ENCODE measurements at regions not wholly inside any gene's neighbourhood (a gene's known extent, or its start where the extent isn't known, plus 50 kb on each side); places are given as distances from the start of the nearest gene placed in this dataset.
"Not testable (repeated sequence)": the region's sequence is repeated elsewhere in the genome, so short reads cannot be mapped to it uniquely, and the experiment has no call there.

DNA sequence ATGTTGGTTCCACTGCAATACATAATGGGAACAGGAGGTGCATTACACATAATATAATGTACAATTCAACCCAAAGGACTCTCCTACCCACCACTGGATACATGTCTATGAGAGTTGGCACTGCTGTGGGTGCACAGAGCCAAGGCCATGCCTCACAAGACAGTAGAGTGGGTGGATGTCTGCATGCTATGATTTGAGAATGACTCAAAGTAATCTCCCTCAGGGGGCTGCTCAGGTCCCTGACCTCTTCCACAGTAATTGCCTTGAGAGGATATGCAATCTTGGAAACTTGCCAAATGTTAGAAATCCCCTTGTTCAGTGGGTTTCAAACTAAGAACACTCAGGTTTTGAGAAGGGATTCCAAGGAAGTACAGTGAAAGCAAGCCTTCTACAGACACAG lies 79.0 kb downstream of the ANKEF1 start:
- no peaks in the 10 kb centered on the region for H3K9me3 ChIP-seq
- intact Hi-C loops (cut with DNase I): loop anchor here in 1 of 2 donors (10.0 kb wide), 1 partner anchor 71 kb away; no protein-coding TSS in a partner anchor
- DNase-seq: no peak
- no peaks in the 10 kb centered on the region for H3K27me3 ChIP-seq
- peaks cover 0 to 32% (median 15%) of the 10 kb centered on the region in 4 donors for H3K4me1 ChIP-seq
- no peaks in the 10 kb centered on the region for H3K36me3 ChIP-seq
- ATAC-seq: no peak
- no peak overlapping the region for H3K4me3 ChIP-seq
- TF ChIP-seq POLR2A (IDR thresholded peaks at IDR 0.05): no peak
- TF ChIP-seq, protein P1, sequence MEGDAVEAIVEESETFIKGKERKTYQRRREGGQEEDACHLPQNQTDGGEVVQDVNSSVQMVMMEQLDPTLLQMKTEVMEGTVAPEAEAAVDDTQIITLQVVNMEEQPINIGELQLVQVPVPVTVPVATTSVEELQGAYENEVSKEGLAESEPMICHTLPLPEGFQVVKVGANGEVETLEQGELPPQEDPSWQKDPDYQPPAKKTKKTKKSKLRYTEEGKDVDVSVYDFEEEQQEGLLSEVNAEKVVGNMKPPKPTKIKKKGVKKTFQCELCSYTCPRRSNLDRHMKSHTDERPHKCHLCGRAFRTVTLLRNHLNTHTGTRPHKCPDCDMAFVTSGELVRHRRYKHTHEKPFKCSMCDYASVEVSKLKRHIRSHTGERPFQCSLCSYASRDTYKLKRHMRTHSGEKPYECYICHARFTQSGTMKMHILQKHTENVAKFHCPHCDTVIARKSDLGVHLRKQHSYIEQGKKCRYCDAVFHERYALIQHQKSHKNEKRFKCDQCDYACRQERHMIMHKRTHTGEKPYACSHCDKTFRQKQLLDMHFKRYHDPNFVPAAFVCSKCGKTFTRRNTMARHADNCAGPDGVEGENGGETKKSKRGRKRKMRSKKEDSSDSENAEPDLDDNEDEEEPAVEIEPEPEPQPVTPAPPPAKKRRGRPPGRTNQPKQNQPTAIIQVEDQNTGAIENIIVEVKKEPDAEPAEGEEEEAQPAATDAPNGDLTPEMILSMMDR (IDR thresholded peaks at IDR 0.05): no peak
- no peak overlapping the region for H3K27ac ChIP-seq

DNA sequence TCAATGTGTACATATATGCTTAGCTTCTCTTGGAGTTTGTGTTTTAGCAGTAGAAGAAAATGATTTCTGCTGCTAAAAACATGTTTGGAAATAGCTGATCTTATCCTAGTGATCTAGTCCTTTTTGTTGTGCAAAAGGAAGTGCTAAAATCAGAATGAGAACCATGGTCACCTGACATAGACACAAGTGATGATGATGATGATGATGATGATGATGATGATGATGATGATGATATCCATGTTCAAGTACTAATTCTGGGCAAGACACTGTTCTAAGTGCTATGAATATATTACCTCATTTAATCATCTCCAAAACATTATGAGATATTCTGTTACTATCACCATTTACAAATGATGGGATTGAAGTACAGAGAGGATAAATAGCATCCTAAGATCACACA lies 79.8 kb downstream of the ANKEF1 start:
- no peak for ATAC-seq

DNA sequence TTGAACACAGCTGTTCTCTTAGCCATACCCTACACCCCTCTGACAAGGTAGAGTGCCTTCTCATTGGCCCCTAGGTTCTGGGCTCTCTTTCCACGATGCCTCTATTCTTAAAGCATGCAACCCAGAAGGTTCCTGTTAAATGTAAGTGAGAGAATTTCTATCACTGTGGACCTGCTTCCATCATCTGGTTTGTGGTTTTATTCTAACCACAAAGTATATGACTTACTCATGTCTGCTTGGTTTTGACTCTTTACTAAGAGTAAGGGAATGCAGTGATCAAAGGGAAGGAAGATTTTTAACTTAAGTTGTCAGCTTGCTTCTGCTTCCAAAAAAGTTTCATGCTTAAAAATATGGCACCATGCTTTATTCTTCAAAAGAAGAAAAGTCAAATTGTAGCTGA lies 80.2 kb downstream of the ANKEF1 start:
- TF ChIP-seq, protein P1 (IDR thresholded peaks at IDR 0.05): no peak
- TF ChIP-seq POLR2A (IDR thresholded peaks at IDR 0.05): no peak
- H3K36me3 ChIP-seq: no peaks in the 10 kb centered on the region
- no peak overlapping the region for H3K4me3 ChIP-seq
- H3K9me3 ChIP-seq: no peaks in the 10 kb centered on the region
- H3K27me3 ChIP-seq: no peaks in the 10 kb centered on the region
- intact Hi-C loops (cut with DNase I): loop anchor here in 1 of 2 donors (10.0 kb wide), 1 partner anchor 70 kb away; no protein-coding TSS in a partner anchor
- 80% methylated on average over 1 of the region's 1 CpG for WGBS (ENCODE audit: insufficient coverage, low coverage, low lambda C conversion rate, missing lambda C conversion rate)
- ATAC-seq: no peak
- no peak overlapping the region for H3K27ac ChIP-seq
- H3K4me1 ChIP-seq: peaks cover 0 to 23% (median 10%) of the 10 kb centered on the region in 4 donors
- no peak for DNase-seq

More for the DNA sequence above, 79.8 kb downstream of the ANKEF1 start:
- no peak overlapping the region for H3K27ac ChIP-seq
- H3K4me1 ChIP-seq: peaks cover 0 to 26% (median 11%) of the 10 kb centered on the region in 4 donors
- intact Hi-C loops (cut with DNase I): loop anchor here in 1 of 2 donors (10.0 kb wide), 1 partner anchor 70 kb away; no protein-coding TSS in a partner anchor
- no peak overlapping the region for H3K4me3 ChIP-seq
- TF ChIP-seq POLR2A (IDR thresholded peaks at IDR 0.05): no peak
- TF ChIP-seq, protein P1 (IDR thresholded peaks at IDR 0.05): no peak
- H3K36me3 ChIP-seq: no peaks in the 10 kb centered on the region
- no peak for DNase-seq
- H3K9me3 ChIP-seq: no peaks in the 10 kb centered on the region
- no peaks in the 10 kb centered on the region for H3K27me3 ChIP-seq

DNA sequence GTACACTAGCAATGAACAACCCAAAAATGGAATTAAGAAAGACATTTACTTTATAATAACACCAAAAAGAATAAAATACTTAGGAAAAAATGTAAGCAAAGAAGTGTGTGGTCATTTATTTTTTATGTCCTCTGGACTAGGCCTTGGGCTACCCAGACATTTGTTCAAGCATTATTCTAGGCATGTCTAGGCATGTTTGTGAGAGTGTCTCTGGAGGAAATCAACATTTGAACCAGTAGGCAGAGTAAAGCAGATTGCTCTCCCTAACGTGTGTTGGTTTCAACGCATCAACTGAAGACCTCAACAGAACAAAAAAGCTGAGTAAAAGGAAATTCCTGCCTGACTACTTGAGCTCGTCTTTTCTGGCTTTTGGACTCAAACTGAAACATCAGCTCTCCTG lies 84.5 kb downstream of the ANKEF1 start:
- TF ChIP-seq POLR2A (IDR thresholded peaks at IDR 0.05): no peak
- TF ChIP-seq, protein P1 (IDR thresholded peaks at IDR 0.05): no peak
- Histone ChIP-seq H3K9me3 (no peaks in the 10 kb centered on the region), H3K4me1 (no peaks in the 10 kb centered on the region), H3K27me3 (no peaks in the 10 kb centered on the region), H3K4me3 (no peak overlapping the region), H3K36me3 (no peaks in the 10 kb centered on the region), H3K27ac (no peak overlapping the region)
- 81% methylated on average over 3 of the region's 3 CpGs for WGBS (ENCODE audit: insufficient coverage, low coverage, low lambda C conversion rate, missing lambda C conversion rate)
- intact Hi-C loops (cut with DNase I): loop anchor here in 1 of 2 donors (10.0 kb wide), 1 partner anchor 65 kb away; no protein-coding TSS in a partner anchor
- ATAC-seq: no peak
- no peak for DNase-seq

DNA sequence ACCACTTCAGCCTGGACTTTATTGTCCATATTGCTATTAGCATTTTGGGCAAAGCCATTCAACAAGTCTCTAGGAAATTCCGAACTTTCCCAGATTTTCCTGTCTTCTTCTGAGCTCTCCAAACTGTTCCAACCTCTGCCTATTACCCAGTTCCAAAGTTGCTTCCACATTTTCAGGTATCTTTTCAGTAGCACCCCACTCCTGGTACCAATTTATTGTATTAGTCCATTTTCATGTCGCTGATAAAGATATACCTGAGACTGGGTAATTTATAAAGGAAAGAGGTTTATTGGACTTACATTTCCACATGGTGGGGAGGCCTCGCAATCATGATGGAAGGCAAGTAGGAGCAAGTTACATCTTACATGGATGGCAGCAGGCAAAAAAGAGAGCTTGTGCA lies 90.1 kb downstream of the ANKEF1 start:
- 72% methylated on average over 3 of the region's 3 CpGs for WGBS (ENCODE audit: insufficient coverage, low coverage, low lambda C conversion rate, missing lambda C conversion rate)
- H3K27ac ChIP-seq; H3K9me3 ChIP-seq; DNase-seq; intact Hi-C loops (cut with DNase I); H3K4me1 ChIP-seq; H3K36me3 ChIP-seq; ATAC-seq; H3K4me3 ChIP-seq; H3K27me3 ChIP-seq: not testable (repeated sequence)

All from right lobe of liver (tissue), 6 donors.